ENCODE measurements at regions not wholly inside any gene's neighbourhood (a gene's known extent, or its start where the extent isn't known, plus 50 kb on each side); places are given as distances from the start of the nearest gene placed in this dataset.

- no peak for TF ChIP-seq CTCF (IDR thresholded peaks at IDR 0.05 in 8 of 11, conservative IDR thresholded peaks at IDR 0.05 in 3 of 11)
- no peak for TF ChIP-seq POLR2AphosphoS5 (IDR thresholded peaks at IDR 0.05)
- TF ChIP-seq POLR2A (IDR thresholded peaks at IDR 0.05), result no peak
Observed at GRCh38 chr21:33133892-33134291, 64.0 kb downstream of the OLIG1 start.
